Thoracic aorta (tissue), 2 donors: ENCODE measurements at regions not wholly inside any gene's neighbourhood (a gene's known extent, or its start where the extent isn't known, plus 50 kb on each side); places are given as distances from the start of the nearest gene placed in this dataset.

ENCODE experiments used
- ATAC-seq: fragments of 150-250 bp; one replicate; pipeline ENCODE4 v1.8.0; 2017; ENCODE audit warnings: low read depth; ENCODE audit not compliant: insufficient number of reproducible peaks, low FRiP score
- DNase-seq: peaks from one replicate; pipeline ENCODE4 v3.0.0-alpha.2; 2020; ENCODE audit warnings: low spot score
- H3K27ac ChIP-seq, 2 donors: fragments of 200-600 bp; sonication (generic); 1 replicate in 1 of 2; 2 replicates in 1 of 2; pipeline ENCODE4 v1.5.1; 2016; ENCODE audit warnings: mild to moderate bottlenecking in 2 of 2, moderate library complexity in 2 of 2
- H3K27me3 ChIP-seq: fragments of 200-600 bp; sonication (generic); replicated peaks from 2 replicates; pipeline ENCODE4 v1.6.0; 2016; ENCODE audit warnings: mild to moderate bottlenecking; ENCODE audit not compliant: insufficient read depth
- H3K36me3 ChIP-seq: fragments of 200-600 bp; sonication (generic); one replicate; pipeline ENCODE4 v1.5.1; 2016
- H3K4me1 ChIP-seq, 2 donors: fragments of 200-600 bp; sonication (generic); 1 replicate in 1 of 2; 2 replicates in 1 of 2; pipeline versions ENCODE4 v1.5.1 to v1.6.0; 2016; ENCODE audit warnings: low read depth in 2 of 2, mild to moderate bottlenecking in 1 of 2; ENCODE audit not compliant: control insufficient read depth in 1 of 2
- H3K4me3 ChIP-seq: fragments of 200-600 bp; sonication (generic); 2 replicates; pipeline ENCODE4 v1.5.1; 2016; ENCODE audit warnings: mild to moderate bottlenecking
- H3K9me3 ChIP-seq: fragments of 200-600 bp; sonication (generic); 2 replicates; pipeline ENCODE4 v1.5.1; 2016
- CTCF ChIP-seq: fragments of 200-600 bp; sonication (generic); IDR thresholded peaks from one replicate; pipeline ENCODE4 v1.5.1; 2019; ENCODE audit warnings: antibody characterized with exemption

GRCh38 chr9:7860335-7860709 lies 60.7 kb upstream of the DMAC1 start:
- H3K4me3 ChIP-seq = no peak overlapping the region
- no peaks in the 10 kb centered on the region for H3K4me1 ChIP-seq
- no peak for ATAC-seq
- DNase-seq = no peak
- no peaks in the 10 kb centered on the region for H3K9me3 ChIP-seq
- H3K36me3 ChIP-seq = no peaks in the 10 kb centered on the region
- no peak for TF ChIP-seq CTCF
- no peaks in the 10 kb centered on the region for H3K27me3 ChIP-seq
- no peak overlapping the region for H3K27ac ChIP-seq

GRCh38 chr9:7859701-7860334 lies 60.2 kb upstream of the DMAC1 start:
- DNase-seq (no peak), ATAC-seq (no peak)
- H3K27me3 ChIP-seq = no peaks in the 10 kb centered on the region
- H3K4me3 ChIP-seq = no peak overlapping the region
- no peak overlapping the region for H3K27ac ChIP-seq
- no peaks in the 10 kb centered on the region for H3K9me3 ChIP-seq
- H3K4me1 ChIP-seq = no peaks in the 10 kb centered on the region
- no peaks in the 10 kb centered on the region for H3K36me3 ChIP-seq
- TF ChIP-seq CTCF = no peak

- no peaks in the 10 kb centered on the region for H3K27me3 ChIP-seq
- no peak overlapping the region for H3K27ac ChIP-seq
- H3K4me3 ChIP-seq = no peak overlapping the region
- no peaks in the 10 kb centered on the region for H3K4me1 ChIP-seq
- H3K36me3 ChIP-seq = no peaks in the 10 kb centered on the region
- no peaks in the 10 kb centered on the region for H3K9me3 ChIP-seq
- TF ChIP-seq CTCF = no peak
- DNase-seq (no peak), ATAC-seq (no peak)
These were observed 58.6 kb upstream of the DMAC1 start for GRCh38 chr9:7858166-7858565.

- H3K9me3 ChIP-seq = no peaks in the 10 kb centered on the region
- no peaks in the 10 kb centered on the region for H3K4me1 ChIP-seq
- H3K36me3 ChIP-seq = no peaks in the 10 kb centered on the region
- no peak overlapping the region for H3K4me3 ChIP-seq
- ATAC-seq = no peak
- no peak for TF ChIP-seq CTCF
- H3K27ac ChIP-seq = no peak overlapping the region
- no peak for DNase-seq
- no peaks in the 10 kb centered on the region for H3K27me3 ChIP-seq
These were observed 55.2 kb upstream of the DMAC1 start for GRCh38 chr9:7854763-7855162.
